HCT116 (cell line): ENCODE measurements at regions not wholly inside any gene's neighbourhood (a gene's known extent, or its start where the extent isn't known, plus 50 kb on each side); places are given as distances from the start of the nearest gene placed in this dataset.

ENCODE experiments used
- ATAC-seq: fragments of 200-7000 bp; cut with Tn5 transposase; 2 replicates; pipeline ENCODE4 v1.9.1; 2020; ENCODE audit warnings: mild to moderate bottlenecking, moderate library complexity
- BruUV-seq: library from RNA; stranded (reverse); fragments of 400-500 nt; replicated peaks from 2 replicates; lab custom pipeline; 2021; lab: Mats Ljungman, UMichigan
- CTCF ChIA-PET: fragments of 300-600 bp; sonication (Branson Sonifier 250); formaldehyde crosslinking; loops from one replicate; lab custom pipeline; 2021; ENCODE audit warnings: antibody characterized with exemption; lab: Charles Lee
- POLR2A ChIA-PET: fragments of 300-600, 350-600 bp; sonication (Branson Sonifier 250); formaldehyde crosslinking; loops from one replicate; lab custom pipeline; 2021; ENCODE audit warnings: antibody characterized with exemption; lab: Charles Lee
- RAD21 ChIA-PET, 2 experiments: fragments of 300-600 bp; sonication (Branson Sonifier 250); formaldehyde crosslinking; loops; one replicate each; lab custom pipeline; 2023; ENCODE audit warnings: low total read pairs in 2 of 2; ENCODE audit not compliant: uncharacterized antibody in 2 of 2, unreplicated experiment in 2 of 2, low non-redundant PET in 1 of 2; lab: Charles Lee
- DNase-seq: peaks from one replicate; pipeline ENCODE4 v3.0.0-alpha.2; 2010; ENCODE audit warnings: low read depth, low spot score
- H2AFZ ChIP-seq: fragments of 200-600 bp; shearing (Covaris generic), sonication (generic); 2 replicates; pipeline ENCODE4 v1.6.1; 2017; ENCODE audit warnings: low read depth, mixed run types, mixed read lengths, antibody characterized with exemption, low read length; ENCODE audit not compliant: poor library complexity, severe bottlenecking
- H3K27ac ChIP-seq: 2 replicates; pipeline ENCODE4 v1.5.1; 2012; ENCODE audit warnings: low read depth, low read length
- H3K27me3 ChIP-seq: fragments of 200-600 bp; sonication (generic); 2 replicates; pipeline ENCODE4 v1.6.1; 2016; ENCODE audit warnings: mixed run types, low read length, mixed read lengths; ENCODE audit not compliant: insufficient read depth
- H3K36me3 ChIP-seq, 2 experiments: fragments of 200-500 bp in 1 of 2; fragments of 200-600 bp in 1 of 2; sonication (Bioruptor generic) in 1 of 2; sonication (generic) in 1 of 2; 2 replicates each; pipeline versions ENCODE4 v1.5.1 to v1.6.1; 2014 to 2016; ENCODE audit warnings: low read length in 2 of 2, inconsistent platforms in 1 of 2, mixed read lengths in 1 of 2, mixed run types in 1 of 2; ENCODE audit not compliant: insufficient read depth in 2 of 2, control insufficient read depth in 1 of 2
- H3K4me1 ChIP-seq, 2 experiments: fragments of 200-600 bp in 1 of 2; sonication (generic) in 1 of 2; 2 replicates each; pipeline versions ENCODE4 v1.5.1 to v1.6.1; 2012 to 2017; ENCODE audit warnings: low read length in 2 of 2, inconsistent platforms in 1 of 2, mild to moderate bottlenecking in 1 of 2, mixed read lengths in 1 of 2, mixed run types in 1 of 2, moderate library complexity in 1 of 2; ENCODE audit not compliant: insufficient read depth in 2 of 2, control insufficient read depth in 1 of 2
- H3K4me2 ChIP-seq: fragments of 200-600 bp; sonication (generic); 2 replicates; pipeline ENCODE4 v1.6.1; 2017; ENCODE audit warnings: mixed run types, low read length, mixed read lengths
- H3K4me3 ChIP-seq, 2 experiments: fragments of 200-600 bp in 1 of 2; sonication (generic) in 1 of 2; replicated peaks in 1 of 2; 2 replicates each; pipeline ENCODE4 v1.5.1; 2011 to 2016; ENCODE audit warnings: low read length in 2 of 2, control low read depth in 1 of 2, low read depth in 1 of 2, mild to moderate bottlenecking in 1 of 2, mixed read lengths in 1 of 2, mixed run types in 1 of 2
- H3K79me2 ChIP-seq: fragments of 200-600 bp; sonication (generic); 2 replicates; pipeline ENCODE4 v1.6.1; 2017; ENCODE audit warnings: mild to moderate bottlenecking, mixed run types, low read length, moderate library complexity, mixed read lengths; ENCODE audit not compliant: insufficient read depth
- H3K9ac ChIP-seq: fragments of 200-600 bp; sonication (generic); 2 replicates; pipeline ENCODE4 v1.6.1; 2016; ENCODE audit warnings: low read length, mixed read lengths
- H3K9me2 ChIP-seq: fragments of 200-600 bp; sonication (generic), shearing (Covaris generic); 2 replicates; pipeline ENCODE4 v1.6.1; 2017; ENCODE audit warnings: mixed run types, mild to moderate bottlenecking, moderate library complexity; ENCODE audit not compliant: insufficient read depth
- H3K9me3 ChIP-seq, 2 experiments: fragments of 200-500 bp in 1 of 2; fragments of 200-600 bp in 1 of 2; sonication (Bioruptor generic) in 1 of 2; sonication (generic) in 1 of 2; 2 replicates each; pipeline ENCODE4 v1.6.1; 2014 to 2017; ENCODE audit warnings: low read length in 2 of 2, mixed read lengths in 2 of 2, inconsistent platforms in 1 of 2, low read depth in 1 of 2, mild to moderate bottlenecking in 1 of 2, mixed run types in 1 of 2, moderate library complexity in 1 of 2; ENCODE audit not compliant: control insufficient read depth in 1 of 2, insufficient read depth in 1 of 2
- H4K20me1 ChIP-seq: fragments of 200-600 bp; sonication (generic), shearing (Covaris generic); 2 replicates; pipeline ENCODE4 v1.6.1; 2017; ENCODE audit warnings: mixed run types, mild to moderate bottlenecking, moderate library complexity; ENCODE audit not compliant: insufficient read depth
- CBX3 ChIP-seq: IDR thresholded peaks from 2 replicates; pipeline ENCODE4 v1.6.1; 2012; ENCODE audit warnings: low read depth
- CEBPB ChIP-seq: IDR thresholded peaks from 2 replicates; pipeline ENCODE4 v1.6.1; 2012; ENCODE audit warnings: low read depth
- ELF1 ChIP-seq: IDR thresholded peaks from 2 replicates; pipeline ENCODE4 v1.6.1; 2012; ENCODE audit warnings: low read depth, borderline replicate concordance
- EZH2 ChIP-seq: fragments of 200-600 bp; sonication (generic); IDR thresholded peaks from 2 replicates; pipeline ENCODE4 v1.6.1; 2017; ENCODE audit warnings: antibody characterized with exemption, mixed run types
- EZH2phosphoT487 ChIP-seq: fragments of 200-600 bp; IDR thresholded peaks from 2 replicates; pipeline ENCODE4 v1.6.1; 2018; ENCODE audit warnings: antibody characterized with exemption, borderline replicate concordance
- FOSL1 ChIP-seq: IDR thresholded peaks from 2 replicates; pipeline ENCODE4 v1.6.1; 2012; ENCODE audit warnings: low read depth
- JUND ChIP-seq: IDR thresholded peaks from 2 replicates; pipeline ENCODE4 v1.6.1; 2012
- RAD21 ChIP-seq: IDR thresholded peaks from 2 replicates; pipeline ENCODE4 v1.6.1; 2012; ENCODE audit warnings: low read depth, mild to moderate bottlenecking
- SRF ChIP-seq: IDR thresholded peaks from 2 replicates; pipeline ENCODE4 v1.6.1; 2012; ENCODE audit warnings: low read depth
- ZFX ChIP-seq: fragments of 450-650 bp; IDR thresholded peaks from 2 replicates; pipeline ENCODE4 v1.6.1; 2017
- ZNF274 ChIP-seq: fragments of 200-500 bp; sonication (Bioruptor generic); IDR thresholded peaks from 2 replicates; pipeline ENCODE4 v1.6.1; 2014; ENCODE audit warnings: mild to moderate bottlenecking, low read depth, low read length, inconsistent platforms
- intact Hi-C: fragments of 100-400 bp; cut with micrococcal nuclease; formaldehyde crosslinking; loops from 2 replicates; pipeline ENCODE4 v1.10.0; 2022
- TF ChIP-seq, protein P1 (sequence below), 3 experiments: fragments of 200-600 bp in 1 of 3; sonication (generic) in 1 of 3; IDR thresholded peaks in 2 of 3; conservative IDR thresholded peaks in 1 of 3; 2 replicates each; pipeline ENCODE4 v1.5.1; 2012 to 2017; ENCODE audit warnings: low read depth in 2 of 3, low read length in 2 of 3, antibody characterized with exemption in 1 of 3, borderline replicate concordance in 1 of 3, control low read depth in 1 of 3, mild to moderate bottlenecking in 1 of 3, mixed read lengths in 1 of 3, mixed run types in 1 of 3, moderate library complexity in 1 of 3; ENCODE audit not compliant: insufficient read depth in 1 of 3
- TF ChIP-seq, protein P2 (sequence below): IDR thresholded peaks from 2 replicates; pipeline ENCODE4 v1.6.1; 2012; ENCODE audit warnings: low read depth

GRCh38 chr1:84748364-84748763 is 58.1 kb upstream of the SSX2IP start:
- H3K27ac ChIP-seq: no peak overlapping the region
- H3K79me2 ChIP-seq: no peaks in the 10 kb centered on the region
- ATAC-seq (no peak), DNase-seq (no peak)
- no peak overlapping the region for H2AFZ ChIP-seq
- intact Hi-C loops: no loop called here
- TF ChIP-seq JUND (no peak), ZFX (no peak), EZH2 (no peak), SRF (no peak), ZNF274 (no peak), RAD21 (no peak), ELF1 (no peak), CEBPB (no peak), EZH2phosphoT487 (no peak), FOSL1 (no peak), CBX3 (no peak)
- TF ChIP-seq, protein P1, sequence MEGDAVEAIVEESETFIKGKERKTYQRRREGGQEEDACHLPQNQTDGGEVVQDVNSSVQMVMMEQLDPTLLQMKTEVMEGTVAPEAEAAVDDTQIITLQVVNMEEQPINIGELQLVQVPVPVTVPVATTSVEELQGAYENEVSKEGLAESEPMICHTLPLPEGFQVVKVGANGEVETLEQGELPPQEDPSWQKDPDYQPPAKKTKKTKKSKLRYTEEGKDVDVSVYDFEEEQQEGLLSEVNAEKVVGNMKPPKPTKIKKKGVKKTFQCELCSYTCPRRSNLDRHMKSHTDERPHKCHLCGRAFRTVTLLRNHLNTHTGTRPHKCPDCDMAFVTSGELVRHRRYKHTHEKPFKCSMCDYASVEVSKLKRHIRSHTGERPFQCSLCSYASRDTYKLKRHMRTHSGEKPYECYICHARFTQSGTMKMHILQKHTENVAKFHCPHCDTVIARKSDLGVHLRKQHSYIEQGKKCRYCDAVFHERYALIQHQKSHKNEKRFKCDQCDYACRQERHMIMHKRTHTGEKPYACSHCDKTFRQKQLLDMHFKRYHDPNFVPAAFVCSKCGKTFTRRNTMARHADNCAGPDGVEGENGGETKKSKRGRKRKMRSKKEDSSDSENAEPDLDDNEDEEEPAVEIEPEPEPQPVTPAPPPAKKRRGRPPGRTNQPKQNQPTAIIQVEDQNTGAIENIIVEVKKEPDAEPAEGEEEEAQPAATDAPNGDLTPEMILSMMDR (IDR thresholded peaks at IDR 0.05 in 2 of 3, conservative IDR thresholded peaks at IDR 0.05 in 1 of 3; ENCODE audit: borderline replicate concordance in 1 of 3, insufficient read depth in 1 of 3, low read depth in 2 of 3, low read length in 2 of 3): no peak
- TF ChIP-seq, protein P2, sequence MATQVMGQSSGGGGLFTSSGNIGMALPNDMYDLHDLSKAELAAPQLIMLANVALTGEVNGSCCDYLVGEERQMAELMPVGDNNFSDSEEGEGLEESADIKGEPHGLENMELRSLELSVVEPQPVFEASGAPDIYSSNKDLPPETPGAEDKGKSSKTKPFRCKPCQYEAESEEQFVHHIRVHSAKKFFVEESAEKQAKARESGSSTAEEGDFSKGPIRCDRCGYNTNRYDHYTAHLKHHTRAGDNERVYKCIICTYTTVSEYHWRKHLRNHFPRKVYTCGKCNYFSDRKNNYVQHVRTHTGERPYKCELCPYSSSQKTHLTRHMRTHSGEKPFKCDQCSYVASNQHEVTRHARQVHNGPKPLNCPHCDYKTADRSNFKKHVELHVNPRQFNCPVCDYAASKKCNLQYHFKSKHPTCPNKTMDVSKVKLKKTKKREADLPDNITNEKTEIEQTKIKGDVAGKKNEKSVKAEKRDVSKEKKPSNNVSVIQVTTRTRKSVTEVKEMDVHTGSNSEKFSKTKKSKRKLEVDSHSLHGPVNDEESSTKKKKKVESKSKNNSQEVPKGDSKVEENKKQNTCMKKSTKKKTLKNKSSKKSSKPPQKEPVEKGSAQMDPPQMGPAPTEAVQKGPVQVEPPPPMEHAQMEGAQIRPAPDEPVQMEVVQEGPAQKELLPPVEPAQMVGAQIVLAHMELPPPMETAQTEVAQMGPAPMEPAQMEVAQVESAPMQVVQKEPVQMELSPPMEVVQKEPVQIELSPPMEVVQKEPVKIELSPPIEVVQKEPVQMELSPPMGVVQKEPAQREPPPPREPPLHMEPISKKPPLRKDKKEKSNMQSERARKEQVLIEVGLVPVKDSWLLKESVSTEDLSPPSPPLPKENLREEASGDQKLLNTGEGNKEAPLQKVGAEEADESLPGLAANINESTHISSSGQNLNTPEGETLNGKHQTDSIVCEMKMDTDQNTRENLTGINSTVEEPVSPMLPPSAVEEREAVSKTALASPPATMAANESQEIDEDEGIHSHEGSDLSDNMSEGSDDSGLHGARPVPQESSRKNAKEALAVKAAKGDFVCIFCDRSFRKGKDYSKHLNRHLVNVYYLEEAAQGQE: no peak
- H3K9ac ChIP-seq: no peak overlapping the region
- H3K4me3 ChIP-seq: no peak overlapping the region
- H4K20me1 ChIP-seq: no peaks in the 10 kb centered on the region
- H3K27me3 ChIP-seq: no peaks in the 10 kb centered on the region
- no TSS peak for BruUV-seq
- POLR2A ChIA-PET: no interaction called here
- H3K9me2 ChIP-seq: no peaks in the 10 kb centered on the region
- H3K9me3 ChIP-seq: no peaks in the 10 kb centered on the region
- RAD21 ChIA-PET: no interaction called here
- H3K36me3 ChIP-seq: no peaks in the 10 kb centered on the region
- 0 out of 4 replicates have a peak, but pooled peaks cover 0 to 3% of the 10 kb centered on the region in 2 experiments for H3K4me1 ChIP-seq
- no peak overlapping the region for H3K4me2 ChIP-seq
- CTCF ChIA-PET: no interaction called here
